SK-N-SH (cell line): ENCODE measurements at regions not wholly inside any gene's neighbourhood (a gene's known extent, or its start where the extent isn't known, plus 50 kb on each side); places are given as distances from the start of the nearest gene placed in this dataset.

Source experiments
- CTCF ChIA-PET: fragments of 300-600, 350-600 bp; formaldehyde crosslinking; extraction: SDS; loops from one replicate; lab custom pipeline; 2021; lab: Yijun Ruan, JAX
- POLR2A ChIA-PET: fragments of 350-600 bp; sonication (Branson Sonifier 250); formaldehyde crosslinking; extraction: SDS; loops from one replicate; lab custom pipeline; 2020; ENCODE audit warnings: antibody characterized with exemption, inconsistent platforms; lab: Yijun Ruan, JAX
- DNase-seq: peaks from one replicate; pipeline ENCODE4 v3.0.0; 2012
- H2AFZ ChIP-seq: fragments of 200-600 bp; sonication (generic); 2 replicates; pipeline ENCODE4 v1.8.1; 2016; ENCODE audit warnings: antibody characterized with exemption, mild to moderate bottlenecking, low read depth
- H3F3A ChIP-seq: fragments of 200-600 bp; sonication (generic); replicated peaks from 2 replicates; pipeline ENCODE3; 2016; ENCODE audit warnings: antibody characterized with exemption, mild to moderate bottlenecking; ENCODE audit not compliant: insufficient read depth
- H3K27ac ChIP-seq, 2 experiments: fragments of 200-500 bp in 1 of 2; fragments of 200-600 bp in 1 of 2; sonication (Bioruptor generic) in 1 of 2; sonication (generic), shearing (Covaris generic) in 1 of 2; 2 replicates each; pipeline versions ENCODE4 v1.5.1 to v1.6.1; 2014 to 2016; ENCODE audit warnings: low read depth in 2 of 2, inconsistent platforms in 1 of 2, low read length in 1 of 2, mild to moderate bottlenecking in 1 of 2, mixed read lengths in 1 of 2
- H3K27me3 ChIP-seq: fragments of 200-600 bp; sonication (generic), shearing (Covaris generic); 2 replicates; pipeline ENCODE4 v1.6.1; 2016; ENCODE audit warnings: mixed run types; ENCODE audit not compliant: insufficient read depth
- H3K36me3 ChIP-seq, 2 experiments: fragments of 200-500 bp in 1 of 2; fragments of 200-600 bp in 1 of 2; sonication (Bioruptor generic) in 1 of 2; sonication (generic) in 1 of 2; replicated peaks in 1 of 2; 2 replicates each; pipeline versions ENCODE3 to v1.5.1; 2014 to 2016; ENCODE audit warnings: low read length in 1 of 2, mild to moderate bottlenecking in 1 of 2; ENCODE audit not compliant: insufficient read depth in 2 of 2, control insufficient read depth in 1 of 2
- H3K4me1 ChIP-seq, 2 experiments: fragments of 200-500 bp in 1 of 2; fragments of 200-600 bp in 1 of 2; sonication (Bioruptor generic) in 1 of 2; sonication (generic), shearing (Covaris generic) in 1 of 2; 2 replicates each; pipeline versions ENCODE4 v1.5.1 to v1.6.1; 2014 to 2016; ENCODE audit warnings: low read depth in 1 of 2, low read length in 1 of 2, mixed run types in 1 of 2; ENCODE audit not compliant: insufficient read depth in 2 of 2, control insufficient read depth in 1 of 2
- H3K4me2 ChIP-seq: fragments of 200-600 bp; sonication (generic), shearing (Covaris generic); 2 replicates; pipeline ENCODE4 v1.6.1; 2017; ENCODE audit warnings: mixed run types
- H3K4me3 ChIP-seq, 2 experiments: fragments of 200-500 bp in 1 of 2; fragments of 200-600 bp in 1 of 2; sonication (Bioruptor generic) in 1 of 2; sonication (generic), shearing (Covaris generic) in 1 of 2; 2 replicates each; pipeline versions ENCODE4 v1.5.1 to v1.8.1; 2014 to 2016; ENCODE audit warnings: low read depth in 2 of 2, inconsistent platforms in 1 of 2, low read length in 1 of 2, mild to moderate bottlenecking in 1 of 2, mixed read lengths in 1 of 2, moderate library complexity in 1 of 2
- H3K79me2 ChIP-seq: fragments of 200-600 bp; sonication (generic); 2 replicates; pipeline ENCODE4 v1.8.1; 2017; ENCODE audit warnings: mild to moderate bottlenecking; ENCODE audit not compliant: insufficient read depth
- H3K9ac ChIP-seq: fragments of 200-600 bp; sonication (generic); 2 replicates; pipeline ENCODE4 v1.6.1; 2017; ENCODE audit warnings: mixed run types
- H3K9me2 ChIP-seq: fragments of 200-600 bp; sonication (generic); 2 replicates; pipeline ENCODE4 v1.6.1; 2017; ENCODE audit warnings: mixed run types
- H3K9me3 ChIP-seq: fragments of 200-600 bp; sonication (generic); 2 replicates; pipeline ENCODE4 v1.6.1; 2017; ENCODE audit warnings: mixed run types, mild to moderate bottlenecking, moderate library complexity
- H4K20me1 ChIP-seq: fragments of 200-600 bp; sonication (generic); 2 replicates; pipeline ENCODE4 v1.6.1; 2017; ENCODE audit warnings: mild to moderate bottlenecking, mixed run types; ENCODE audit not compliant: insufficient read depth
- CHD2 ChIP-seq: fragments of 150-350 bp; IDR thresholded peaks from 2 replicates; pipeline ENCODE4 v1.6.1; 2018; ENCODE audit warnings: low read length; ENCODE audit not compliant: partially characterized antibody
- ELF1 ChIP-seq: IDR thresholded peaks from 2 replicates; pipeline ENCODE4 v1.4.0; 2012
- EZH2phosphoT487 ChIP-seq: fragments of 200-600 bp; sonication (generic); IDR thresholded peaks from 2 replicates; pipeline ENCODE4 v1.6.1; 2017; ENCODE audit warnings: low read depth, mixed run types, mild to moderate bottlenecking, antibody characterized with exemption, moderate library complexity, borderline replicate concordance
- FOSL2 ChIP-seq: IDR thresholded peaks from 2 replicates; pipeline ENCODE4 v1.4.0; 2012; ENCODE audit warnings: low read depth, mild to moderate bottlenecking, moderate library complexity, borderline replicate concordance
- FOXJ3 ChIP-seq: sonication (generic); formaldehyde crosslinking; IDR thresholded peaks from 2 replicates; pipeline ENCODE4 v1.5.1; 2020; ENCODE audit warnings: mild to moderate bottlenecking, missing genetic modification reagents
- GABPA ChIP-seq: IDR thresholded peaks from 2 replicates; pipeline ENCODE4 v1.4.0; 2012; ENCODE audit warnings: low read depth, mild to moderate bottlenecking
- GATA2 ChIP-seq: sonication (generic); formaldehyde crosslinking; IDR thresholded peaks from 2 replicates; pipeline ENCODE4 v1.5.0; 2020; ENCODE audit warnings: mild to moderate bottlenecking, missing genetic modification reagents
- JUND ChIP-seq: IDR thresholded peaks from 2 replicates; pipeline ENCODE4 v1.4.0; 2012
- NRF1 ChIP-seq: IDR thresholded peaks from 2 replicates; pipeline ENCODE4 v1.6.1; 2012; ENCODE audit warnings: low read depth, mild to moderate bottlenecking, low read length
- POLR2AphosphoS5 ChIP-seq: IDR thresholded peaks from 2 replicates; pipeline ENCODE4 v1.6.1; 2012; ENCODE audit warnings: low read depth, low read length
- RAD21 ChIP-seq: IDR thresholded peaks from 2 replicates; pipeline ENCODE4 v1.6.1; 2012; ENCODE audit warnings: mild to moderate bottlenecking, low read length
- RCOR1 ChIP-seq: fragments of 150-350 bp; IDR thresholded peaks from 2 replicates; pipeline ENCODE4 v1.6.1; 2017; ENCODE audit warnings: antibody characterized with exemption, low read length
- REST ChIP-seq: IDR thresholded peaks from 2 replicates; pipeline ENCODE4 v1.6.1; 2012; ENCODE audit warnings: mild to moderate bottlenecking, low read depth, low read length, moderate library complexity
- SIN3A ChIP-seq: IDR thresholded peaks from 2 replicates; pipeline ENCODE4 v1.6.1; 2012; ENCODE audit warnings: low read depth, mild to moderate bottlenecking, low read length, moderate library complexity, borderline replicate concordance
- USF2 ChIP-seq: fragments of 150-350 bp; IDR thresholded peaks from 2 replicates; pipeline ENCODE4 v1.6.1; 2017; ENCODE audit warnings: antibody characterized with exemption, low read length, low read depth, borderline replicate concordance
- YY1 ChIP-seq: IDR thresholded peaks from 2 replicates; pipeline ENCODE4 v1.4.0; 2012; ENCODE audit warnings: low read depth, mild to moderate bottlenecking
- WGBS: methylation state at CpG from one replicate; pipeline ENCODE4 v1.1.6; 2017; ENCODE audit warnings: low lambda C conversion rate; 5-methylcytosine and 5-hydroxymethylcytosine counted together
- TF ChIP-seq, protein P1 (sequence below): IDR thresholded peaks from 2 replicates; pipeline ENCODE4 v1.4.0; 2012; ENCODE audit warnings: low read depth, borderline replicate concordance
- TF ChIP-seq, protein P2 (sequence below): fragments of 150-350 bp; IDR thresholded peaks from 2 replicates; pipeline ENCODE4 v1.6.1; 2016; ENCODE audit warnings: mild to moderate bottlenecking, low read depth, low read length

DNA sequence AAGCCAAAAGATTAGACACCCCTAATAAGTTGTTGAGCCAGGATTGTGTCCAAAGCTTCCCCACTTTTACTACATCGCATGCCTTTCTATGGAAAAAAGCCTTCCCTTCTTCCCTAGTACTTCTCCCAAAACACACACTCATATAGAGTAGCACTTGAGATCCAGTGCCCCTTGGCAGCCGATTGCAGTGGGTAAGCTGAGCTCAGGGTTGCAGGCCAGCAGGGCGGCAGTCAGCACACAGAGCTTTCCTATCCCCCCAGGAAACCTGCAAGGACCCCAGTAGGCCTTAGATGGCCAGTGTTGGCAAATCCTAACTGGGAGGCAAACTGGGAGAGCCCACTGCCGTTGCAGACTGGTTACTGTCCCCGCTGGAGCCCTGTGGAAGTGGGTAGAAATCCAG lies 75.7 kb upstream of the C15orf39 start:
- no peak overlapping the region for H2AFZ ChIP-seq
- ChIA-PET CTCF (no interaction called here), POLR2A (no interaction called here)
- no peaks in the 10 kb centered on the region for H3K9me3 ChIP-seq
- no peak for DNase-seq
- no peak overlapping the region for H3K4me2 ChIP-seq
- no peaks in the 10 kb centered on the region for H3F3A ChIP-seq
- no peak overlapping the region for H3K4me3 ChIP-seq
- H4K20me1 ChIP-seq: no peaks in the 10 kb centered on the region
- H3K9me2 ChIP-seq: no peaks in the 10 kb centered on the region
- H3K27ac ChIP-seq: no peak overlapping the region
- no peaks in the 10 kb centered on the region for H3K4me1 ChIP-seq
- no peak overlapping the region for H3K9ac ChIP-seq
- H3K36me3 ChIP-seq: no peaks in the 10 kb centered on the region
- 98% methylated on average over 3 of the region's 5 CpGs for WGBS
- H3K27me3 ChIP-seq: no peaks in the 10 kb centered on the region
- no peak for TF ChIP-seq JUND
- TF ChIP-seq, all 33 proteins: peak for 0
- H3K79me2 ChIP-seq: no peaks in the 10 kb centered on the region

GRCh38 chr15:75126864-75127580 lies 74.7 kb upstream of the C15orf39 start:
- CTCF ChIA-PET: no interaction called here

More at GRCh38 chr15:75126864-75127580, 74.7 kb upstream of the C15orf39 start:
- Histone ChIP-seq H3F3A (no peaks in the 10 kb centered on the region), H3K36me3 (no peaks in the 10 kb centered on the region), H3K9ac (no peak overlapping the region), H3K27me3 (no peaks in the 10 kb centered on the region), H3K4me1 (no peaks in the 10 kb centered on the region), H2AFZ (no peak overlapping the region), H3K9me3 (no peaks in the 10 kb centered on the region), H4K20me1 (no peaks in the 10 kb centered on the region), H3K27ac (no peak overlapping the region), H3K4me3 (no peak overlapping the region), H3K9me2 (no peaks in the 10 kb centered on the region), H3K79me2 (no peaks in the 10 kb centered on the region), H3K4me2 (no peak overlapping the region)
- TF ChIP-seq YY1 (no peak), FOXJ3 (no peak), REST (no peak), RAD21 (no peak), EZH2phosphoT487 (no peak), GATA2 (no peak), POLR2AphosphoS5 (no peak), NRF1 (no peak), ELF1 (no peak), GABPA (no peak), CHD2 (no peak), FOSL2 (no peak), SIN3A (no peak), USF2 (no peak), RCOR1 (no peak)
- TF ChIP-seq, protein P1, sequence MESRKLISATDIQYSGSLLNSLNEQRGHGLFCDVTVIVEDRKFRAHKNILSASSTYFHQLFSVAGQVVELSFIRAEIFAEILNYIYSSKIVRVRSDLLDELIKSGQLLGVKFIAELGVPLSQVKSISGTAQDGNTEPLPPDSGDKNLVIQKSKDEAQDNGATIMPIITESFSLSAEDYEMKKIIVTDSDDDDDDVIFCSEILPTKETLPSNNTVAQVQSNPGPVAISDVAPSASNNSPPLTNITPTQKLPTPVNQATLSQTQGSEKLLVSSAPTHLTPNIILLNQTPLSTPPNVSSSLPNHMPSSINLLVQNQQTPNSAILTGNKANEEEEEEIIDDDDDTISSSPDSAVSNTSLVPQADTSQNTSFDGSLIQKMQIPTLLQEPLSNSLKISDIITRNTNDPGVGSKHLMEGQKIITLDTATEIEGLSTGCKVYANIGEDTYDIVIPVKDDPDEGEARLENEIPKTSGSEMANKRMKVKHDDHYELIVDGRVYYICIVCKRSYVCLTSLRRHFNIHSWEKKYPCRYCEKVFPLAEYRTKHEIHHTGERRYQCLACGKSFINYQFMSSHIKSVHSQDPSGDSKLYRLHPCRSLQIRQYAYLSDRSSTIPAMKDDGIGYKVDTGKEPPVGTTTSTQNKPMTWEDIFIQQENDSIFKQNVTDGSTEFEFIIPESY: no peak
- TF ChIP-seq, protein P2, sequence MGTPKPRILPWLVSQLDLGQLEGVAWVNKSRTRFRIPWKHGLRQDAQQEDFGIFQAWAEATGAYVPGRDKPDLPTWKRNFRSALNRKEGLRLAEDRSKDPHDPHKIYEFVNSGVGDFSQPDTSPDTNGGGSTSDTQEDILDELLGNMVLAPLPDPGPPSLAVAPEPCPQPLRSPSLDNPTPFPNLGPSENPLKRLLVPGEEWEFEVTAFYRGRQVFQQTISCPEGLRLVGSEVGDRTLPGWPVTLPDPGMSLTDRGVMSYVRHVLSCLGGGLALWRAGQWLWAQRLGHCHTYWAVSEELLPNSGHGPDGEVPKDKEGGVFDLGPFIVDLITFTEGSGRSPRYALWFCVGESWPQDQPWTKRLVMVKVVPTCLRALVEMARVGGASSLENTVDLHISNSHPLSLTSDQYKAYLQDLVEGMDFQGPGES: no peak
- no peak for DNase-seq
- POLR2A ChIA-PET: no interaction called here
- 69% methylated on average over 10 of the region's 10 CpGs for WGBS
